ENCODE measurements at regions not wholly inside any gene's neighbourhood (a gene's known extent, or its start where the extent isn't known, plus 50 kb on each side); places are given as distances from the start of the nearest gene placed in this dataset.
"Not testable (repeated sequence)": the region's sequence is repeated elsewhere in the genome, so short reads cannot be mapped to it uniquely, and the experiment has no call there.

GRCh38 chr17:16841896-16842295 is 130.0 kb downstream of the TNFRSF13B start:
- H3K36me3 Mint-ChIP-seq (ENCODE audit: insufficient read depth); H3K27me3 Mint-ChIP-seq (ENCODE audit: low read depth); H3K4me1 Mint-ChIP-seq (ENCODE audit: low read depth); H3K9me3 Mint-ChIP-seq; DNase-seq; H3K4me3 Mint-ChIP-seq; ATAC-seq: not testable (repeated sequence)

DNA sequence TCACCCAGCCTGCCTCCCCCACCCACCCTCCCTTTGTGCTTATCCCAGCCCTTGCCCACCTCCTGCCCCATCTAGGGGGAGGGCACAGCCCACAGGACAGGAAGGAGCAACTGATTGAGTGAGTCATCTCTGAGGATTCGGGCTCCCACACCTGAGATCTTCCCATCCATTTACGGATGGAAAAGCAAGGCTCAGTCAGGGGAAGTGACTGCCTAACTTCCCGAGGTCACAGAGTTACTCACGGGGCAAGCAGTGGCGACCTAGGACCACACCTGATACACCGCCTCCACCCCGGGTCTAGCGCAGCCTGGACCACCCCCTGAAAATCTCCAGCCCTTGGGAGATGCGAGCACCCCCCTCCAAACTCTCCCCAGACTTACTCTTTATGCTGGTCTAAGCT is 131.7 kb downstream of the TNFRSF13B start:
- H3K27me3 Mint-ChIP-seq (ENCODE audit: low read depth); DNase-seq; ATAC-seq; H3K9me3 Mint-ChIP-seq; H3K36me3 Mint-ChIP-seq (ENCODE audit: insufficient read depth); H3K4me3 Mint-ChIP-seq; H3K4me1 Mint-ChIP-seq (ENCODE audit: low read depth): not testable (repeated sequence)

GRCh38 chr17:16839242-16840175 is 132.4 kb downstream of the TNFRSF13B start:
- DNase-seq; H3K27me3 Mint-ChIP-seq (ENCODE audit: low read depth); H3K36me3 Mint-ChIP-seq (ENCODE audit: insufficient read depth); H3K4me3 Mint-ChIP-seq; H3K4me1 Mint-ChIP-seq (ENCODE audit: low read depth); H3K9me3 Mint-ChIP-seq; ATAC-seq: not testable (repeated sequence)

DNA sequence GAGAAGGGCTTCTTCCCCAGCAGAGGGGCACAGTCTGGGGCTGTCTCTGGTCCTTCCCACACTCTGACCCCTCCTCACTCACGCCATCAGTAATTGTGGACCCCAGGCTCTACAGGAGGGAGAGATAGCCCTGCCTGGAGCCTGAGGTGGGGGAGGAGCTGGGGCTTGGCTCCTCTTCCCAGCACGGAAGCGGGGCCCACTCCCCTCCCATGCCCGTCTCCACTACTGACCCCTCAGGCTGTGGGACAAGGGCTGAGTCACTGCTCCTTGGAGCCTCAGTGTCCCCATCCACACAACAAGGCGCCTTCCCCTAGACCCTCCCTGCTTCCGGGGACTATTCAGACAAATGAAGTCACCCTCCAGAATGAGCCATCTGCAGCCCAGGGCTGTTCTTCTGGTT is 133.1 kb downstream of the TNFRSF13B start:
- not testable (repeated sequence) for H3K9me3 Mint-ChIP-seq; H3K36me3 Mint-ChIP-seq (ENCODE audit: insufficient read depth); DNase-seq; H3K4me1 Mint-ChIP-seq (ENCODE audit: low read depth); ATAC-seq; H3K27me3 Mint-ChIP-seq (ENCODE audit: low read depth); H3K4me3 Mint-ChIP-seq

- DNase-seq; H3K27me3 Mint-ChIP-seq (ENCODE audit: low read depth); ATAC-seq; H3K4me3 Mint-ChIP-seq; H3K4me1 Mint-ChIP-seq (ENCODE audit: low read depth); H3K9me3 Mint-ChIP-seq; H3K36me3 Mint-ChIP-seq (ENCODE audit: insufficient read depth): not testable (repeated sequence)
Observed at GRCh38 chr17:16838287-16838686, 133.6 kb downstream of the TNFRSF13B start.

GRCh38 chr17:16837468-16838266 is 134.3 kb downstream of the TNFRSF13B start:
- H3K36me3 Mint-ChIP-seq (ENCODE audit: insufficient read depth); H3K4me1 Mint-ChIP-seq (ENCODE audit: low read depth); DNase-seq; ATAC-seq; H3K27me3 Mint-ChIP-seq (ENCODE audit: low read depth); H3K4me3 Mint-ChIP-seq; H3K9me3 Mint-ChIP-seq: not testable (repeated sequence)

DNA sequence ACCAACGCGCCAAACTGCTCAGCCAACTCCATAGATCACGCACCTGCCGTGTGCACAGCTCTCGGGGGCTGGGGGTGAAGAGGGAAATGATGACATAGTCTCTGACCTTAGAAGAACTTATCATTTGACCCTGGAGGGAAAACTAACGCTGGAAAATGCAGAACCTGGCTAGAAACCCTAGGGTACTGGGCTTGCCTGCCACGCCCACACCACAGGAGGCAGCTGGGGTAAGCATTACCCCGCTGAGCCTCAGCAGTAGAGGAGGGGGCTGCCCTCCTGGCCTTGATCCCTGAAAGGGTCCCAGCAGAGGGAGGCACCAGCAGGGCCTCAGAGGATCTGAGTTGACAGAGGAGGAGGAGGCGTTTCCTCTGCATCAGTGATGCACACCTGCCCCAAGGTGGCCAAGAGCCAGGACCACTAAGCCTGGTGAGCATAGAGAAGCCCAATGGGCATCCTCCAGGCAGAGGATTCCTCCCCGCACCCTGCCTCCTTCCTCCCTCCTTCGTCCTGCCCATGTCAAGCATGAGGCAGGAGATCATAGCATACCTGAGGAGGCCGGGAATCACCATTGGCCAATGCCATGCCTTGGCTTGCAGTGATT is 135.5 kb downstream of the TNFRSF13B start:
- H3K36me3 Mint-ChIP-seq (ENCODE audit: insufficient read depth); H3K4me3 Mint-ChIP-seq; ATAC-seq; H3K9me3 Mint-ChIP-seq; H3K27me3 Mint-ChIP-seq (ENCODE audit: low read depth); H3K4me1 Mint-ChIP-seq (ENCODE audit: low read depth); DNase-seq: not testable (repeated sequence)

DNA sequence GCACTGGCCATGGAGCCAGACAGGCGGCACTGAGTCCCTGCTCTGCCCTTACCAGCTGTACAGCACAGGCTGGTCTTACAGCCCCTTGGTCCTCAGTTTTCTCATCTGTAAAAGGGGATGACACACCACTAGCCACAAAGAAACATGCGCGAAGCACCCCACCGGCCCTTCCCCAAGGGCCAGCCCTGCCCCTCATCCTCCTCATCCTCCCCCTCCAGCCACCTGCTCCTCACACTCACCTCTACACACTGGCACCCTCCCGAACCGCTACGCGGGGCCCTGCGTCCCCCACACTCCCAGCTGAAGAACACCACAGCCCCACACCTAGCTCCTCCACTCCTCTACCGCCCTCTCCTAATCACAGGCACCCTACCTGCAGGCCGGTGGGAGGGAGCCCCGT is 138.4 kb downstream of the TNFRSF13B start:
- H3K9me3 Mint-ChIP-seq; ATAC-seq; H3K4me1 Mint-ChIP-seq (ENCODE audit: low read depth); H3K27me3 Mint-ChIP-seq (ENCODE audit: low read depth); DNase-seq; H3K4me3 Mint-ChIP-seq; H3K36me3 Mint-ChIP-seq (ENCODE audit: insufficient read depth): not testable (repeated sequence)

- not testable (repeated sequence) for DNase-seq; ATAC-seq; H3K27me3 Mint-ChIP-seq (ENCODE audit: low read depth); H3K36me3 Mint-ChIP-seq (ENCODE audit: insufficient read depth); H3K9me3 Mint-ChIP-seq; H3K4me1 Mint-ChIP-seq (ENCODE audit: low read depth); H3K4me3 Mint-ChIP-seq
Observed at GRCh38 chr17:16832853-16833252, 139.1 kb downstream of the TNFRSF13B start.

- not testable (repeated sequence) for H3K4me1 Mint-ChIP-seq (ENCODE audit: low read depth); DNase-seq; H3K36me3 Mint-ChIP-seq (ENCODE audit: insufficient read depth); ATAC-seq; H3K9me3 Mint-ChIP-seq; H3K27me3 Mint-ChIP-seq (ENCODE audit: low read depth); H3K4me3 Mint-ChIP-seq
Observed at GRCh38 chr17:16832206-16832605, 139.7 kb downstream of the TNFRSF13B start.

DNA sequence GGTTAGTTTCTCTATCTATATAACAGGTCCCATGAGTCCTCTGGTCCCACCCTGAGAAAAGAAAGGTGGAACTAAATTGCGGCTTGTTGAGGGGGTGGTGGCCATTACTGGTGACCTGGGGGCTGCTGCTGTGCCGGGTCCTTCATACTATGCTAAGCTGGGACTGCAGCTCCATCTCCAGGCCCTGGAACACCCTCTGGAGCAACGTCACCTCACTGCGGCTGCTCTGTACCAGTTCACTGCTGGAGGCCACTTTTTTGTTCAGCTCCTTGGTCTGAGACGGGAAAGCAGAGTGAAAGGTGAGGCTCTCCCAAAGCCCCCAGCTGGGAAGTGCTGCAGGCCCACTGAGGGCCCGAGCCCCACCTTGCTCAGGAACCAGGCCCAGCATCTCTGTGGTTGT is 140.7 kb downstream of the CCDC144A start:
- H3K36me3 Mint-ChIP-seq (ENCODE audit: insufficient read depth); H3K9me3 Mint-ChIP-seq; DNase-seq; H3K4me1 Mint-ChIP-seq (ENCODE audit: low read depth); H3K27me3 Mint-ChIP-seq (ENCODE audit: low read depth); H3K4me3 Mint-ChIP-seq; ATAC-seq: not testable (repeated sequence)

DNA sequence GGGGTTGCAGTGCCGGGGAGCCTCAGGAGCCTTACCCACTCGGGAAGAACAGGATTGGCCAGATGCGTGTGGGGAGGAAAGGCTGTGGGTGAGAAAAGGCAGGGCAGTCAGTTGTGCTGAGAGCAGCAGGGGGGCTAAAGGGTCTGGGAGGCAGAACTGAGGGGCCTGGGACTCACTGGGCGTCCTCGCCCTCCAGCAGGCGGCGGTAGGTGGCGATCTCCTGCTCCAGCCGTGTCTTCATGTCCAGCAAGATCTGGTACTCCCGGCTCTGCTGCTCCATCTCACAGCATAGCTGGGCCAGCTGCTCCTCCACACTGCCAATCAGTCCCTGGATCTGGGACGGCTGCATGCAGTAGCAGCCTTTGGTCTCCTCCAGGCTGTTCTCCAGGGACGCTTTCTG is 140.2 kb downstream of the CCDC144A start:
- not testable (repeated sequence) for H3K4me3 Mint-ChIP-seq; H3K9me3 Mint-ChIP-seq; DNase-seq; H3K27me3 Mint-ChIP-seq (ENCODE audit: low read depth); H3K4me1 Mint-ChIP-seq (ENCODE audit: low read depth); H3K36me3 Mint-ChIP-seq (ENCODE audit: insufficient read depth); ATAC-seq
